GOT3 (cell line): ENCODE measurements at regions not wholly inside any gene's neighbourhood (a gene's known extent, or its start where the extent isn't known, plus 50 kb on each side); places are given as distances from the start of the nearest gene placed in this dataset.

Experiments
- DNase-seq: peaks from one replicate; lab custom pipeline; 2025; ENCODE audit warnings: mixed read lengths; lab: John Stamatoyannopoulos, UW

DNA sequence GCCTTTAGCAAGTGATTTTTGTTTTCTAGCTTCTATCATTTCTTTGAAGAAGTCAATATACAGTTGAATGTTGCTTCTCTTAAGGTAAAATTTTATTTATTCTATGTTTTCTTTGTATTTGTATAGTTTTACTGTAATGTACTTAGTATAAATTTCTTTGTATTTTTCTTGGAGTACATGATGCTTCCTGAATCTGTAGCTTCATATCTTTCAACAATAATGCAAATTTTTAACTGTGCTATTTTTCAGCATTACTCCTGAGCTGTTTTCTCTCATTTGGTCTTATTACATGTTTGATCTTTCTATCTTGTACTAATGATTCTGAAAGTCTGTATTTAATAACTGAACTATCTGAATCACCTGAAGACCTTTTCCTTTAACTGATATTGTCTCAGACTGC, 253.9 kb upstream of the NXPH2 start:
- DNase-seq, result no peak

GRCh38 chr2:139033300-139033699, 253.1 kb upstream of the NXPH2 start:
- no peak for DNase-seq

DNA sequence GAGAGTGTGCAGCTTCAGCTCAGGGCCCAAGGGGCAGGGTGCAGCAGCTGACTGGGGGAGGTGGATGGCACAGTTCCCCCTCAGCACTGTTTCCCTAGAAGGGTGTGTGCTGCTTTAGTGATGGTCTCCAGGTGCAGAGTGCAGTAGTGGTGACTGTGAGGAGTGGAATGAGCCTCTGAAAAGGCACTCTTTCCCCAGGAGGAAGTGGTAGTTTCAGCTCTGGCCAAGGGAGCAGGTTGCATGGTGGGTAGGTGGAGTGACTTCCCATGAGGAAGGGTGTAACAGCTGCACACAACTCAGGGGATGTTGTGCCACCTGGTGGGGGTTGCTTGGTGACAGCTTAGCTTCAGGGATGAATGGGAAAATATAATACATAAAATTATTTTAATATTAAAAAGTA, 251.5 kb upstream of the NXPH2 start:
- no peak for DNase-seq

- DNase-seq, result no peak
Observed at GRCh38 chr2:139020287-139020686, 240.1 kb upstream of the NXPH2 start.

DNA sequence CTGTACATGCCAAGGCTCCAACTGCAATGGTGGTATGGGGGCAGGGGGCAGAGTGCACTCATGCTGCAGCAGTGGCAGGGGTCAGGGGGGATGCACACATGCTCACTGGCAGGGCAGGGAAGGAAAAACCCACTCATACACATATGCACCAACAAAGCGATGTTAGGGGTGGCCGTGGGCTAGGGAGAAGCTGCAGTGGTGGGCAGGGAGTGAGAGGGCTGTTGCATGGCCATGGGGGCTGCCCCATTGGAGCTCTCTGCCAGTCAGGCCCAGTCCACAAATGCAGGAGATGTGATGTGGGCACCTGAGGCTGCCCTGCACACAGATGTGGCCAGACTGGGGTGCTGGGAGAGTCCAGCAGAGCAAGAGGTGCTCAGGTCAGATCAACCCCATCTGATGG, 238.1 kb upstream of the NXPH2 start:
- no peak for DNase-seq

- DNase-seq, result no peak
Observed at GRCh38 chr2:139007130-139007529, 226.9 kb upstream of the NXPH2 start.

DNA sequence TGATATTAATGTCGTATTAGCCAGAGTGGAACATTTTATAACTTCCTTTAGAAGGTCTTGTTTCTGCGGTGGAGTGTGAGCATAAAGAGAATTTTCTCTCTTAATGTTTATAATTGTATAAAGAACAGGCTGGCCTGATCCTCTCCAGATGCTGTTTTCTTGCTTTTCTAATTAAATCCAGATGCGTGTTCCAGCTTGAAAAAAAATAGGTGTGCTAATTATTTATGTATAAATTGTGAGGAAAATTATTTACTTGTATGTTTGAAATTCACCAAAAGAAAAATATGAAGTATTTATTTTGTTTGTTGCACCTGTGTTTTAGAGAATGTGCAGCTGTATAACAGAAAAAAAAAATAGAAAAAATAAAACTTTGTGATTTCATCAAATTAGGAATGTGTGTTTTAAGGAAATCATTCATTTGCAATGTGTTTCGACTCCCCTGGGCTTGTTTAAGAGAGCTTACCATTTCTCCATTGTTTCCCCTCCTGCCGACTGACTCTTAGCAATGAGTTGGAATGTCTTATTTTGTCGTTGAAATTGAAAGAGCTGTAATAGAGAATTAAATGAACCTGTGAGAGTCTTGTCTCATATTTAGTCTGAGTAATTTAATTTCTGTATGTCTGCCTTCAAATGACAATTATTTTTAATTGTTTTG, 220.1 kb upstream of the NXPH2 start:
- DNase-seq, result no peak

DNA sequence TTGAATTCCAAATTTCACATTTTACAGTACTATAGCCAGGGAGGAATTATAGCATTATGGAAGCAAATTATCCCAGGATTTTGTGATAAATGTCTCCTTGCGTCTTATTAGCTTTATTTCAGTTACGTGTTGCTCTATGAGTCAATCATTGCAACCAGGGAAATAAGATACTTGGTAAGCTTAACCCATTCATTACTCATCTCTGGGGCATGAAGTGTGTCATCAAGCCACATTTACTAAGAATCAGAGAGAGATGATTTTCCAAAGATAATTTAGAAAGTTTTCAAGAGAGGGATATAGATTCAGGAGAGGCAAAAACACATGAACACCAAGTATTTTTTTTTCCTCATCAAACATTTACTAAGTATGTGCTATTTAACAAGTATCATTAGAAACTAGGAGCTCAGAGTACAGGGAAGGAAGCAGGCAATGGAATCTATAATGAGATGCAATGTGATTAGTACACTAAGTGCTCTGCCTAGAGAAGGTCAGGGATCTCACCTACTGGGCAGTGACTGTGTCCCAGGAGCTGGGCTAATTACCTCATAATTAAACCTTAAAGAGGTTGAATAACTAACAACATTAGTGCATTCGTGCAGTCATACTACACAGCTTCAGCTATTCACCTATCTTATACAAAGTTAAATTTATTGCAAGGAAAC, 217.8 kb upstream of the NXPH2 start:
- no peak for DNase-seq

GRCh38 chr2:138997346-138997745, 217.2 kb upstream of the NXPH2 start:
- no peak for DNase-seq

DNA sequence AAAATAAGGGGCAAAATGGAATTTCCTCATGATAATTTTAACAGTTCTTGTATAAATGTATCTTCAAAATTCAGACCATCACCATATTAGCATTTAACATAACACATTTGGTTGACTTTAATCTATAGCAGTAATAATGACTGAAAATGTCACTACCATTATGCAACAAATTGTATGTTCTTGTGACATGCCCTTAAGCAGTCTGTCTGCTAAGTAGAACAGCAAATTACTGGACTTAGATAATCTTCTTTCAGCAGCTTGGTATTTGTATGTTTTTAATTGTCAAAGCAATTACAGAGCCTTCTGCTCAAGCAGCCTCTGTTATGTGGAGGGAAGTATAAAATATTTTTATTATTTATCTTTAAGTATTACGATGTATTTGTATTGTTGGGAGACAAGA, 214.3 kb upstream of the NXPH2 start:
- DNase-seq, result no peak

GRCh38 chr2:138985881-138986280, 205.7 kb upstream of the NXPH2 start:
- no peak for DNase-seq

- DNase-seq, result no peak
Observed at GRCh38 chr2:138979131-138979785, 199.1 kb upstream of the NXPH2 start.

DNA sequence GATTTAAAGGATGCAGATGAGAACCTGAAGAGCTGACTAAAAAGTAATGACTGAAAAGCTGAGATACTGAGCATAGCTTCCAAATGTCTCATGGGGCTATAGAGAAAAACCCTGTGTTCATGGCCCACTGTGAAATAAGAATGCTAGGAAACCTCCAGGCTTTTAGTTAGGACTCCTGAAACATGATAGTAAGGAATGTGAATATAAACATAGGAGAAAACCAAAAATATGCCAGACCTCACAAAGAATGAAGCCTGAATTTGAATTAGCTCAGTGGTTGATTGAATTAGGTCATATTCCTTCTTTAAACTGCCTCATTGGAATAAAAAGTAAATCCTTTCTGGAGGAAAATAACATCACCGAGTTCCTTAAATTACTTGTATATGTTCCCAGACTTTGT, 194.5 kb upstream of the NXPH2 start:
- DNase-seq, result no peak

- DNase-seq, result no peak
Observed at GRCh38 chr2:138964418-138964817, 184.2 kb upstream of the NXPH2 start.

GRCh38 chr2:138962686-138963085, 182.5 kb upstream of the NXPH2 start:
- DNase-seq, result no peak

DNA sequence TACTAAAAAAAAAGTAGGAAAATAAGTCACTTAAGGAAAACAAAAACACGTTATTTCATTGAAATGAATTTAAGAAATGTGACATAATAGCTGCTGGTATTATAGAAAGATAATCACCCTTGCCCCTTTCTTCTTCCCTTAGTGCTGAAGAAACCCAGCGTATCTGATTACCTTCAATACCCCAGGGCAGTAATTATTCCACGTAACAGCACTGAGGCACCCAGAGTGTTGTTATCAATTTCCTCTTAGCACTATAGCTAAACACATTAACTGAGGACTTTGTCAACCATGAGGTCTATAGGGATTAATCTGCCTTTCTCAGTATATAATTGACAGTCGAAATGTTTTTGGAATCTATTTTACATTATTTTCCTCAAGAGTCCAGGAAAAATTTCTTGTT, 180.0 kb upstream of the NXPH2 start:
- DNase-seq, result no peak

GRCh38 chr2:138959031-138959430, 178.8 kb upstream of the NXPH2 start:
- DNase-seq, result no peak

DNA sequence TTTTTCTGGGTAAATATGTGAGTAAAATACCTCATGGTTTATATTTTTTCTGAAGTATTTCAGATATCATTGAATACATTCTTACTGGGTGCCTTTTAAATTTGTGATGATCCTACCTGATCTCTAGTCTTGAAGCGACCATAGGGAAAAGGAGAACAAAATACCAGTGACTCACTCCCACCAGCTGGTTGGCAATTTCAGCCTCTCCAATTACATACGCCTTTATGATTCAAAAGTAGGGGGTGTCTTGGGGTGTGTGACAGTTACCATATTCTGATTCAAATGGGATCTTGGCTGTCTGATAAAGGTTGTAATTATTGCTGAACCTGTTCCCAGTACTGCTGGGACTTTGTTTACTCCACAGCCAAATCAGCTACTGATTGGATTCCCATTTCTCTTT, 175.9 kb upstream of the NXPH2 start:
- no peak for DNase-seq

DNA sequence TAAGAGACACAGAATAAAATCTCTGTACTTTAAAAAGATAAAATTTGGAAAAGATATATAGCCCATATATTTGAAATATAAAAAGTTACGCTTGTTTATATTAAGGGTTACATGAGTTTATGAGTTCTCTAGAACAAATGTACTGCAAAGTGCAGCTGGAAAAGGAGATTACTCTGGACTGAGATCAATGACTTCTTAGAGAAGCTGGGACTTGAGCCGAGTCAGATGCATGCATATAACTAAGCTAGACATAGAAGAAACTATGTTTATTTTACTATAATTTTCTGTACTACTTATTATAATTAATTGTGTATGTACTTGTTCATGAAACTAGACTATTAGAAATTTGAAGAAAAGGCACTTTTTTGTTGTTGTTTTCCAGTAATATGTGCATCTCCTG, 170.3 kb upstream of the NXPH2 start:
- no peak for DNase-seq

DNA sequence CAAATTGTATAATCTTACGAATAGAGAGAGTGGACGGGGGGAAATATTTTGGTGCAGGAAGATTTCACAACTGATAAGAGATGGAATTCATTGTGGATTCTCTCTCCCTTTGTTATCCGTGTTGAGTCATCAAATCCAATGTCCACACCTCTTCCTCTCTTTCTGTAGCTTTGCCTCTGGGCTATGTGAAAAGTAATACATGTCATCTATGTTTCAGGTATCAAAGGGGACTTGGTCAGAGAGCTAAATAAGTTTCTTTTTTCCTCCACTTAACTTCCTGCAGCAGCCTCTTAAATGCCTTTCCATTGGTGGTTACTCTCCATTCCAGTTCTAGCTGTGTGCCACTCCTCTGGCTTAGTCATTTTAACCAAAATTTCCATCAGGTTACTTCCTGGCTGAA, 169.3 kb upstream of the NXPH2 start:
- no peak for DNase-seq

DNA sequence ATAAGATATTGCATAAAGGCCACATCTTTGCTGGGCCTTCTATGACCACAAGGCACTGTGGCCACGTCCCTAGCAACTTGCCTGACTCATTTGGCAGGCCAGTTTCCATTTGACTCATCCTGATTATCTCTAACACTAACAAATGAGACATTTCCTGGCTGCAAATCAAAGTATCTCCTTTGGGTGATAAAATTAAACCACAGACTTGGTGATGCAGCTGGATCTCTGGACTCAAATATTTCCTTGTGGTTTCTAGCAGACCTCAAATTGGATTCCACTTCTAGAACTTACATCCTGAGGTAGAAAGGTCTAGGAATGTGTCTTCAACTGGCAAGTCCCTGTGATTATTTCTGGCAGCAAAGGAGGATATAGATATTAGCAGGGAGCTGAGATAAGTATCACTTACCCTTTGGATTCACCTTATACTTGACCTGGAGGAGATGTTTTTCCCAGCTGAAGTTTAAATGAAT, 167.9 kb upstream of the NXPH2 start:
- DNase-seq, result peak; percentile 30

GRCh38 chr2:138943470-138943869, 163.3 kb upstream of the NXPH2 start:
- no peak for DNase-seq

DNA sequence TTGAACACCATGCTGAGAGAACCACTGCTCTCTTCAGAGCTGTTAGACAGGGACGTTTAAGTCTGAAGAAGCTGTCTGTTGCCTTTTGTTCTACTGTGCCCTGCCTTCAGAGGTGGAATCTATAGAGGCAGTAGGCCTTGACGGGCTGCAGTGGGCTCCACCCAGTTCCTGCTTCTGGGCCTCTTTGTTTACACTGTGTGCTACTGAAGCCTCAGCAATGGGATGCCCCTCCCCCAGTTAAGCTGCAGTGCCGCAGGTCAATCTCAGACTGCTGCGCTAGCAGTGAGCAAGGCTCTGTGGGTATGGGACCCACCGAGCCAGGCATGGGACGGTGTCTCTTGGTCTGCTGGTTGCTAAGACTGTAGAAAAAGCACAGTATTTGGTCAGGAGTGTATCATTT, 162.3 kb upstream of the NXPH2 start:
- DNase-seq, result no peak
